WTC11 (cell line): ENCODE measurements at regions not wholly inside any gene's neighbourhood (a gene's known extent, or its start where the extent isn't known, plus 50 kb on each side); places are given as distances from the start of the nearest gene placed in this dataset.

ENCODE experiments used
- ATAC-seq: fragments of 200-7000 bp; cut with Tn5 transposase; 2 replicates; pipeline ENCODE4 v1.10.0; 2021; ENCODE audit warnings: mild to moderate bottlenecking, moderate library complexity
- CTCF ChIA-PET: fragments of 300-600 bp; sonication (Branson Sonifier 250); formaldehyde crosslinking; loops from one replicate; lab custom pipeline; 2021; ENCODE audit warnings: antibody characterized with exemption; lab: Charles Lee
- POLR2A ChIA-PET: fragments of 350-600 bp; sonication (Branson Sonifier 250); formaldehyde crosslinking; loops from one replicate; lab custom pipeline; 2021; ENCODE audit warnings: antibody characterized with exemption; lab: Charles Lee
- DNase-seq: peaks from one replicate; pipeline ENCODE4 v3.0.0; 2021; ENCODE audit warnings: low spot score
- H3K27ac Mint-ChIP-seq: 2 replicates; pipeline ENCODE4 v1.8.0; 2021; ENCODE audit warnings: mixed read lengths
- H3K27me3 Mint-ChIP-seq: 2 replicates; pipeline ENCODE4 v1.8.0; 2021; ENCODE audit warnings: low read depth, mild to moderate bottlenecking, moderate library complexity, mixed read lengths
- H3K36me3 Mint-ChIP-seq: 2 replicates; pipeline ENCODE4 v1.8.0; 2021; ENCODE audit warnings: mixed read lengths
- H3K4me1 Mint-ChIP-seq: 2 replicates; pipeline ENCODE4 v1.8.0; 2022; ENCODE audit warnings: mixed read lengths
- H3K4me3 Mint-ChIP-seq: 2 replicates; pipeline ENCODE4 v1.8.0; 2021; ENCODE audit warnings: mild to moderate bottlenecking, moderate library complexity, mixed read lengths
- H3K9me3 Mint-ChIP-seq: 2 replicates; pipeline ENCODE4 v1.8.0; 2021; ENCODE audit warnings: mixed read lengths
- ATF6 ChIP-seq: sonication (generic); formaldehyde crosslinking; IDR thresholded peaks from 2 replicates; pipeline ENCODE4 v1.8.1; 2023; ENCODE audit warnings: mild to moderate bottlenecking, missing genetic modification reagents
- CDX4 ChIP-seq: fragments of 250-450 bp; sonication (Bioruptor Pico); IDR thresholded peaks from 2 replicates; pipeline ENCODE4 v1.9.0; 2021; ENCODE audit warnings: moderate library complexity, mild to moderate bottlenecking, inconsistent platforms, borderline replicate concordance
- CREB1 ChIP-seq: sonication (generic); formaldehyde crosslinking; IDR thresholded peaks from 2 replicates; pipeline ENCODE4 v1.8.0; 2023; ENCODE audit warnings: mild to moderate bottlenecking, missing genetic modification reagents
- E2F4 ChIP-seq: sonication (generic); formaldehyde crosslinking; IDR thresholded peaks from 2 replicates; pipeline ENCODE4 v1.8.1; 2022; ENCODE audit warnings: low read depth, mild to moderate bottlenecking, moderate library complexity, missing genetic modification reagents, borderline replicate concordance
- ELF4 ChIP-seq: sonication (generic); formaldehyde crosslinking; IDR thresholded peaks from 2 replicates; pipeline ENCODE4 v1.8.1; 2022; ENCODE audit warnings: low read depth, mild to moderate bottlenecking, moderate library complexity, missing genetic modification reagents
- FOXP1 ChIP-seq: sonication (generic); formaldehyde crosslinking; IDR thresholded peaks from 2 replicates; pipeline ENCODE4 v1.8.0; 2022; ENCODE audit warnings: missing genetic modification reagents, mild to moderate bottlenecking, moderate library complexity, borderline replicate concordance
- GRHL2 ChIP-seq: fragments of 250-450 bp; sonication (Bioruptor Pico); IDR thresholded peaks from 2 replicates; pipeline ENCODE4 v1.8.0; 2022; ENCODE audit warnings: mild to moderate bottlenecking, moderate library complexity; ENCODE audit not compliant: insufficient replicate concordance, severe bottlenecking
- IRF1 ChIP-seq: sonication (generic); formaldehyde crosslinking; IDR thresholded peaks from 2 replicates; pipeline ENCODE4 v1.8.0; 2023; ENCODE audit warnings: missing genetic modification reagents
- MLX ChIP-seq: sonication (generic); formaldehyde crosslinking; IDR thresholded peaks from 2 replicates; pipeline ENCODE4 v1.8.1; 2023; ENCODE audit warnings: mild to moderate bottlenecking, missing genetic modification reagents, moderate library complexity
- NFYB ChIP-seq: sonication (generic); formaldehyde crosslinking; conservative IDR thresholded peaks from 2 replicates; pipeline ENCODE4 v1.8.0; 2022; ENCODE audit warnings: low read depth, missing genetic modification reagents
- OVOL2 ChIP-seq: fragments of 250-450 bp; sonication (Bioruptor Pico); IDR thresholded peaks from 2 replicates; pipeline ENCODE4 v1.9.0; 2021; ENCODE audit warnings: mild to moderate bottlenecking, borderline replicate concordance
- RORB ChIP-seq: fragments of 250-450 bp; sonication (Bioruptor Pico); IDR thresholded peaks from 2 replicates; pipeline ENCODE4 v1.9.0; 2021; ENCODE audit warnings: mild to moderate bottlenecking
- STAT6 ChIP-seq: sonication (generic); formaldehyde crosslinking; conservative IDR thresholded peaks from 2 replicates; pipeline ENCODE4 v1.8.1; 2023; ENCODE audit warnings: mild to moderate bottlenecking, low read depth, missing genetic modification reagents, moderate library complexity
- ZBTB43 ChIP-seq: sonication (generic); formaldehyde crosslinking; IDR thresholded peaks from 2 replicates; pipeline ENCODE4 v1.8.1; 2023; ENCODE audit warnings: mild to moderate bottlenecking, missing genetic modification reagents
- ZNF121 ChIP-seq: sonication (generic); formaldehyde crosslinking; IDR thresholded peaks from 2 replicates; pipeline ENCODE4 v1.8.0; 2023; ENCODE audit warnings: missing genetic modification reagents
- ZNF138 ChIP-seq: sonication (generic); formaldehyde crosslinking; conservative IDR thresholded peaks from 2 replicates; pipeline ENCODE4 v1.8.1; 2022; ENCODE audit warnings: mild to moderate bottlenecking, moderate library complexity, missing genetic modification reagents
- ZNF219 ChIP-seq: sonication (generic); formaldehyde crosslinking; IDR thresholded peaks from 2 replicates; pipeline ENCODE4 v1.8.0; 2023; ENCODE audit warnings: missing genetic modification reagents, mild to moderate bottlenecking, borderline replicate concordance
- ZNF263 ChIP-seq: sonication (generic); formaldehyde crosslinking; IDR thresholded peaks from 2 replicates; pipeline ENCODE4 v1.8.1; 2022; ENCODE audit warnings: low read depth, mild to moderate bottlenecking, moderate library complexity, missing genetic modification reagents
- ZNF416 ChIP-seq: fragments of 250-450 bp; sonication (Bioruptor Pico); IDR thresholded peaks from 2 replicates; pipeline ENCODE4 v1.9.0; 2021; ENCODE audit warnings: mild to moderate bottlenecking, inconsistent platforms
- ZSCAN18 ChIP-seq: fragments of 250-450 bp; sonication (Bioruptor Pico); IDR thresholded peaks from 2 replicates; pipeline ENCODE4 v2.1.2; 2022; ENCODE audit warnings: mild to moderate bottlenecking, moderate library complexity

GRCh38 chr13:32946558-32946957 is 69.7 kb upstream of the KL start (continued):
- TF ChIP-seq E2F4 (CRISPR knock-in tag) = no peak
- TF ChIP-seq OVOL2 = no peak
- no peak for TF ChIP-seq ZBTB43
- TF ChIP-seq IRF1 = no peak
- TF ChIP-seq ZNF263 (CRISPR knock-in tag) = no peak
- TF ChIP-seq ZNF416 = no peak
- TF ChIP-seq ATF6 (CRISPR knock-in tag) = no peak
- TF ChIP-seq CREB1 (CRISPR knock-in tag) = no peak
- TF ChIP-seq ZNF138 (CRISPR knock-in tag) = no peak
- TF ChIP-seq ZNF219 (CRISPR knock-in tag) = no peak
- TF ChIP-seq, all 79 proteins: peak for 0

GRCh38 chr13:32947411-32948276 is 68.6 kb upstream of the KL start:
- CTCF ChIA-PET = no interaction called here
- POLR2A ChIA-PET = interaction anchor here (0.5 to 0.6 kb wide), 2 partner anchors 127 to 438 kb away, joined by 4 read pairs; no protein-coding TSS in a partner anchor
- ATAC-seq = no peak
- Mint-ChIP-seq H3K27ac (no peak overlapping the region), H3K9me3 (peaks cover 5% of the 10 kb centered on the region; the same call in 1 of the 2 replicates), H3K4me1 (no peaks in the 10 kb centered on the region), H3K36me3 (no peaks in the 10 kb centered on the region), H3K4me3 (no peak overlapping the region), H3K27me3 (no peaks in the 10 kb centered on the region; the same call in 1 of the 2 replicates)
- TF ChIP-seq CDX4 (CRISPR knock-in tag) = no peak
- no peak for TF ChIP-seq NFYB (CRISPR knock-in tag)
- no peak for TF ChIP-seq MLX (CRISPR knock-in tag)
- DNase-seq = no peak

- Mint-ChIP-seq H3K9me3 (peaks cover 5% of the 10 kb centered on the region; the same call in 1 of the 2 replicates), H3K4me1 (no peaks in the 10 kb centered on the region), H3K27ac (no peak overlapping the region), H3K4me3 (no peak overlapping the region), H3K27me3 (no peaks in the 10 kb centered on the region; the same call in 1 of the 2 replicates), H3K36me3 (no peaks in the 10 kb centered on the region)
- no peak for ATAC-seq
- TF ChIP-seq ZSCAN18 (CRISPR knock-in tag) (no peak), GRHL2 (CRISPR knock-in tag) (no peak), ELF4 (CRISPR knock-in tag) (no peak), ZNF121 (CRISPR knock-in tag) (no peak), RORB (CRISPR knock-in tag) (no peak), ZNF416 (no peak), STAT6 (CRISPR knock-in tag) (no peak), FOXP1 (CRISPR knock-in tag) (no peak)
- no peak for DNase-seq
- POLR2A ChIA-PET = no interaction called here
- CTCF ChIA-PET = no interaction called here
Observed at GRCh38 chr13:32949820-32950219, 66.4 kb upstream of the KL start.
